Amniotic epithelial cell (primary cell): ENCODE measurements at regions not wholly inside any gene's neighbourhood (a gene's known extent, or its start where the extent isn't known, plus 50 kb on each side); places are given as distances from the start of the nearest gene placed in this dataset.

Source experiments
- DNase-seq: peaks from one replicate; pipeline ENCODE4 v3.0.0-alpha.2; 2010; ENCODE audit warnings: low read depth

DNA sequence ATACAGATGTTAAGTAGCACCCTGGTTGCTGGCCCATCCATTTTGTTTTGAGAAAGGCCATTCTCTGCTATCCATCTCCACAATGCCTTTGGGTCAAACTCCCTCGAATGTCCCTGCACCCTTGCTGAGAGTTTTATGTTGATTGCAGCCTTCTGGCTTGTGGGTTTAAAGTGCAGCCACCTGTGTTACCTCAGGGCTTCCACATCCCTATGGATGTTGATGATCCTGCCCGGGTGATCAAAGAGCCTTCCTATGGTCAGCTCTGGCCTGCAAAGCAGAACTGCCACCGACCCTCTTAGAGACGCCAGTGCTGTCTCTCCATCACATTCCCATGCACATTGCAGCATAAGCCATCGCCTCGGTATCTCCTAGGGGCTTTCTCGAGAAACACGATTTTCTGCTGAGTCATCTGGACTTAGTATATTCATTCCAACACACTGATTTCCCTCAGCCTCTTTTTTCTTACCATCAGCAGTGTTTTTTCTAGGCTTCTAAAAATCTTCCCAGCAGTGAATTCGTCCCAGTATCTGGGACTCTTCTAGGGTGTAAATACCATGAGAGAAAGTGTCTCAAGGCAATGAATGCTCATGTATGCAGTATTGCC, 585.7 kb upstream of the TMEM132C start:
- DNase-seq, result no peak

DNA sequence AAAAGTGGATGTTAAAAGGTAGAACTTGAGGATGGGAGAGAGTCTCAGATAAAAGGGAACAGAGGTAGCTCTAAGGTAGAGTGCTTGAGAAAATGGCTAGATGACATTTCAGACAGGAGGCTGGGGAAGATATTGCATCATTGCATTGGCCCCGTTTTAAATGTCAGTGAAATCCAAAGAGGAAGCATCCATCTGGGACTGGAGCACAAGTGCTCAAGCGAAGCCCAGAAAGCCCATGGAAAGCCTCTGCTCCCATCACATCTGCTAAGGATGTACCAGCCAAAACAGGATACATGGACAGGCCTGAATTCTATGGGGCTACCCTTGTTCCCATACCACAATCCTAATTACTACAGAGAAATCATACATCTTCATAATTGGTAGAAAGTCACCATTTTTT, 581.5 kb upstream of the TMEM132C start:
- DNase-seq, result no peak

DNA sequence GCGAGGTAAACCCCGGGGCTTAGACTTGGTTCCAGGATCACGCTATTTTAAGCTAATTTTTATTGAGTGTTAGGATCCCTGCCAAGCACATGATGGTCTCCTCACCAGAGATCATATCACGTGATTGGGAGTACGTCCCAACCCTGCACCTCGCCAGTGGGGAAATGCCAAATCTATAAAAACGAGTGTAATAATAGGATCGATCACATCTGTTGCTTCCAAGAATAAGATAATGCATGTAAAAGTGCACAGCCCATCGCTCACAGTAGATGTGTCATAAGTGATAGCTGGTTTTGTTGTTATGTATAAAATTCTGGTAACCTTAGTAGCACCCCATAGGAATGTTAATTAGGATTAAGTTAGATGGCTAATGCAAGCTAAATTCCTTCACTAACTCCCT, 581.0 kb upstream of the TMEM132C start:
- no peak for DNase-seq

GRCh38 chr12:127687181-127687580, 579.8 kb upstream of the TMEM132C start:
- no peak for DNase-seq

GRCh38 chr12:127688906-127689428, 578.0 kb upstream of the TMEM132C start:
- DNase-seq, result no peak

DNA sequence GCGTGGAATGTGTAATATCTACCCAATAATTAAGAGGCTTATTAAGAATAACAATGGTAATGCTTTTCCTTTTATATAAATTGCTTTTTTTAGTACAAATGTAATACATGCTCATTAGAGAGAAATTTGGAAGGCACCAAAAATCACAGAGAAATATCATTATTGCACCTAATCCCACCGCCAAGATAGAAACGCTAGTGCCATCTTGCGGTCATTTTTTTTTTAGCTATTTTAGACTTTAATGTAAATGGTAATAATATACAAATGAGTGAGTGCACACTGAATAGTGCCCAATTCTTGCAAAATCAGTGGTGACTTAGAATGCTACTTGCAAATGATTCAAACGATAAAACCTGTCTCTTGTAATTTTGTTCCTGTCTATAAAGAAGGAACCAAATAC, 576.8 kb upstream of the TMEM132C start:
- no peak for DNase-seq

DNA sequence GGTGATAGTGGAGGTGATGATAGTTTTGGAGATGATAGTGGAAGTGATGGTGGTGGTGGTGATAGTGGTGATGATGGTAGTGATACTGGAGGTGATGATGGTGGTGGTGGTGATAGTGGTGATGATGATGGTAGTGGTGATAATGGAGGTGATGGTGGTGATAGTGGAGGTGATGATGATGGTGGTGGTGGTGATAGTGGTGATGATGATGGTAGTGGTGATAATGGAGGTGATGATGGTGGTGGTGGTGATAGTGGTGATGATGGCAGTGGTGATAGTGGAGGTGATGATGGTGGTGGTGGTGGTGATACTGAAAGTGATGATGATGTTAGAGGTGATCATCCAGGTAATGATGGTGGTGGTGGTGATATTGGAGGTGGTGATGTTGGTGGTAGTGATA, 570.0 kb upstream of the TMEM132C start:
- DNase-seq, result no peak

- DNase-seq, result no peak
These were observed 563.9 kb upstream of the TMEM132C start for GRCh38 chr12:127703026-127703425.

DNA sequence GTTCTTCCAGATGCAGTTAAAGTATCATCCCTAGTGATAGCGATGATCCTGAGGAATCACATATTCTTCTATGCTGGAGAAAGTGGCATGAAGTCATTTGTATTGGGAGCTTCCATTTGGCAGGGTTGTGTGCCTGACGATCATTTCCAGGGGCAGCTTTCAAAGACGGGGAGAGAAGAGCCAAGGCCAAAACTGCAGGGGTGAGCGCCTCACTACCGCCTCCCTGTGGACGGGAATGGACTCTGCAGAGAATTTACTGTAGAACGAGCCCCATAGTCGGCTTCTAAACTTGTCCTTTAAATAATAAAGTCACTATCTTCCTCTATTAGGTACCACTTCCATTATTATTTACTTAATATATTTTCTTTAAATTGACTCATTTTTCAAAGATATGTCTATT, 555.9 kb upstream of the TMEM132C start:
- DNase-seq, result no peak

DNA sequence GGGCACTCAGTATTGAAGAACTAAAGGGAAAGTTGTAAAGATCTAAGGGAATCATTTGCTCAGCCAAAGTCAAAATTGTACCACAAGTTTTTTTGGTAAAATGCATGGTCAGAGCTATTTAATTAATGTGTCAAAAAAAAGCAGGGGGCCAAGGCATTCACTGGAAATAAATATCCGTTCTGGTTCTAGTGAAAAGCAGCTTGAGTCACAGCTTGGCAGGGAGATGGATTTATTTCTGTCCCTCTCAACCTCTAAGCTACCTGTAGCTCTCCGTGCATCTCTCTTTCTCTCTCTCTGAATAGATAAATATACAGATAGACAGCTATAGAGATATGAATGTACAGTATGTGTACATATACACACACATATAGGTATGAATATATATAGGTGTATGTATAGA, 554.4 kb upstream of the TMEM132C start:
- no peak for DNase-seq

DNA sequence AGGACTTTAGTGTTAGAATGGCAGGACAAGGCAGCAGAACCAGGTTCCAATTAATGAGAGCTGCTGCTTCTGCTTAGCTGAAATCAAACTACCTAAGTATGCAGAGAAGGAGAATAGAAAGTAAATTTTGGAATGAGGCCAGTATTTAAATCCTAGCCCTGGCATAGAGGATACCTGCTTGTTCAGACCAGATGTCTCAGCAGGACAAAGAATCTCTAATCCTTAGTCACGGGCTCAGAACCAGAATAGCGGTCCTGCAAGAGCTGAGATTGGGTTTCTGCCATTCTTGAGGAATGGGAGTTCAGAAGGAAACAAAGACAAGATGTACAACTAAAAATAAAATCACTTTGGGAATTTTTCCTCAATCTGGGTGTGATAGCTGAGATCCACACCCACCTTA, 550.8 kb upstream of the TMEM132C start:
- no peak for DNase-seq

DNA sequence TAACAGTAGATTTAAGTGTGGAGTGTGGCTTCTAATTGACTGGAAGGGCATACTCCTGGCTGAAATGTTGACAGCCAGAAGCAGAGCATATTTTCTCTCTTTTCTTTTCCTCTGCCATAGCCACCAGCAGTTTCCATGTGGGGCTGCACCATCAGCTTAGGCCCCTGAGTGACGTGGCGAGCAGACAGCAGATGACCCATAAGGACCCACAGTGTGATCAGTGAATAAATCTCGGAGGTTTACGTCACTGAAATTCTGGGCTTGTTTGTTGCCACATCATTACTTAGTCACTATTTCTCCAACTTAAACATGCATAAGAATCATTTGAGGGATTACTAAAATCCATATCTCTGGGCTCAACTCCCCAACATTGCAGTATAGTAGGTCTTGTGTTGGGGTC, 549.7 kb upstream of the TMEM132C start:
- DNase-seq, result no peak

- DNase-seq, result no peak
These were observed 546.6 kb upstream of the TMEM132C start for GRCh38 chr12:127720334-127720733.

- DNase-seq, result no peak
These were observed 544.4 kb upstream of the TMEM132C start for GRCh38 chr12:127722611-127723010.

DNA sequence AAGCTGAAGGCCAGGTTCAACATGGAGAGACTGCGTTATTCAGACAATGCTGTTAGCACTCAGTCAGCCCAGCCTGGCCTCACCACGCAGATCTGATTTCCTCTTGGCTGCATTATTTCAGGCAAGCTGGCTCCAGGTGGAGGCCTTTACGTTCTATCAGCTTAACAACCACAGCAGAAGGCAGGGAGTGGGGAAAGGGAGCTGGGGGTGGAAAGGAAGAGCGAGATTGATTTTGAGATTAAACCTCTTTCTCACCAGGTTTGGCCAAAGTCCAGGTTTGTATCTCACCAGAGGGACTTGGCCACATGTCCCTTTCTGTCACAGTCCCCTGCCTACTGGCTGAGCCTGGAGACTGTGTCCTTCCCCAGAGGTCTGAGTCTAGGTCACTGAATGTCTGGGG, 543.7 kb upstream of the TMEM132C start:
- DNase-seq, result no peak

DNA sequence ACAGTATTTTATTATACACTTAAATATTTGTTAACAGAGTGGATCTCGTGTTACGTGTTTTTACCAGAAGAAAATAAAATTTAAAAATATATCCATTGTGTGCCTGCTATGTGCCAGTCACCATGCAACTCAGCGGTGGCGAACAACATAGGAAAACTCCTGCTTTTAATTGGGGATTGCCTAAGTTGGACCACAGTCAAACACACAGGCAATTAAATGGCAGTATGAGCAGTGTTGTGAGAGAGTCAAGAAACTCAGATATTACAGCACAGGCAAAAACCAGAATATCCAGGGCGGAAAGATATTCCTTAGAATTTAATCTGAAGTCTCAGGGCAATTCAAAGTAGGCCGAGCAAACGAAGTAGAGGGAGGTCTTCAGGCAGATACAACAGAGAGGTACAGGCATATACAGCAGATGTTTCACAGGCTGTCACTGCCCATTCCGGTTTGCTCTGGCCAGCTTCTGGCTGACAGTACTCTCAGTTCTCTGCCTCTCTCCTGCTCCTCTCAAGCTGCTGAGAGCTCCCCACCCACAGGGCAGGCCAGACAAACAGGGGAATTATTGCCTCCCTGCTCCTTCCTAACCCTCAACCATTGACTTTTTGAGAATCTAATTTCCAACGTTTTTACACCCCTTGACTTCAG, 540.2 kb upstream of the TMEM132C start:
- DNase-seq, result no peak

DNA sequence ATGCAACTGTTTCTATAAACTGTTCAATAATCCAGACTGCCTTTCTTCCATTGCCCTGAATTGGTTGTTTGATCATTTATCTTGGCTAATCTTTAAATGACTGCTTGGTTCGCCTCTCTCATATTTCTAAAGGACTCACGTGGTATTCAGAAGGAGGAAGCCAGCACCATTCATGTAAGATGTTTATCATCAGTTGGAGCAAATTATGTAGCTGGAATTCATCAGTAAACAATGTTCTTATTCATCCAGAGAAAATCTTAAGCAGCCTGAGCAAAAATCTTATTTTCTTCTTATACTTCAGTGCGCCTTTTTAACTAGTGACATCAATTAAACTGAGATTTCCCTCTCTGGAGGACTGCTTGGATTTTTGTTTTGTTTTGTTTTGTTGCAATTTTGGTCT, 538.7 kb upstream of the TMEM132C start:
- no peak for DNase-seq

- DNase-seq, result no peak
These were observed 538.2 kb upstream of the TMEM132C start for GRCh38 chr12:127728729-127729128.

- DNase-seq, result no peak
These were observed 537.6 kb upstream of the TMEM132C start for GRCh38 chr12:127729381-127729780.

- no peak for DNase-seq
These were observed 535.3 kb upstream of the TMEM132C start for GRCh38 chr12:127731657-127732056.

GRCh38 chr12:127742231-127742630, 524.7 kb upstream of the TMEM132C start:
- no peak for DNase-seq

- DNase-seq, result no peak
These were observed 521.3 kb upstream of the TMEM132C start for GRCh38 chr12:127745469-127746212.

- no peak for DNase-seq
These were observed 517.6 kb upstream of the TMEM132C start for GRCh38 chr12:127749416-127749815.
